NCI-H1048 (cell line): ENCODE measurements at regions not wholly inside any gene's neighbourhood (a gene's known extent, or its start where the extent isn't known, plus 50 kb on each side); places are given as distances from the start of the nearest gene placed in this dataset.

Source experiments
- DNase-seq: peaks from one replicate; lab custom pipeline; 2025; lab: John Stamatoyannopoulos, UW

- DNase-seq, result no peak
Observed at GRCh38 chr4:187181054-187181453, 457.4 kb upstream of the FAT1 start.

- DNase-seq, result no peak
Observed at GRCh38 chr4:187183346-187183745, 459.7 kb upstream of the FAT1 start.

- no peak for DNase-seq
Observed at GRCh38 chr4:187183826-187184225, 460.2 kb upstream of the FAT1 start.

- no peak for DNase-seq
Observed at GRCh38 chr4:187184508-187184907, 460.9 kb upstream of the FAT1 start.

GRCh38 chr4:187188118-187188517, 464.5 kb upstream of the FAT1 start:
- no peak for DNase-seq

GRCh38 chr4:187188741-187189140, 465.1 kb upstream of the FAT1 start:
- no peak for DNase-seq

- DNase-seq, result no peak
Observed at GRCh38 chr4:187190390-187190789, 466.7 kb upstream of the FAT1 start.

GRCh38 chr4:187191676-187192075, 468.0 kb upstream of the FAT1 start:
- DNase-seq, result no peak

- DNase-seq, result no peak
Observed at GRCh38 chr4:187192266-187192665, 468.6 kb upstream of the FAT1 start.

- DNase-seq, result no peak
Observed at GRCh38 chr4:187193141-187193540, 469.5 kb upstream of the FAT1 start.

- no peak for DNase-seq
Observed at GRCh38 chr4:187204389-187204918, 480.8 kb upstream of the FAT1 start.

- DNase-seq, result no peak
Observed at GRCh38 chr4:187207931-187208330, 484.3 kb upstream of the FAT1 start.

- no peak for DNase-seq
Observed at GRCh38 chr4:187208651-187209050, 485.0 kb upstream of the FAT1 start.

- no peak for DNase-seq
Observed at GRCh38 chr4:187209921-187210613, 486.4 kb upstream of the FAT1 start.

- DNase-seq, result no peak
Observed at GRCh38 chr4:187212446-187213080, 488.9 kb upstream of the FAT1 start.

GRCh38 chr4:187215438-187215837, 491.8 kb upstream of the FAT1 start:
- DNase-seq, result no peak

- no peak for DNase-seq
Observed at GRCh38 chr4:187218705-187219245, 495.1 kb upstream of the FAT1 start.

GRCh38 chr4:187224560-187224959, 500.9 kb upstream of the FAT1 start:
- no peak for DNase-seq

GRCh38 chr4:187227907-187228704, 504.4 kb upstream of the FAT1 start:
- DNase-seq, result no peak

- no peak for DNase-seq
Observed at GRCh38 chr4:187232196-187232595, 508.5 kb upstream of the FAT1 start.

GRCh38 chr4:187232796-187233195, 509.1 kb upstream of the FAT1 start:
- DNase-seq, result no peak

GRCh38 chr4:187235456-187236170, 512.0 kb upstream of the FAT1 start:
- DNase-seq, result no peak
